ENCODE measurements at regions not wholly inside any gene's neighbourhood (a gene's known extent, or its start where the extent isn't known, plus 50 kb on each side); places are given as distances from the start of the nearest gene placed in this dataset.
A peak's percentile ranks its signal among the peaks of the same experiment; 100 is the strongest.

DNA sequence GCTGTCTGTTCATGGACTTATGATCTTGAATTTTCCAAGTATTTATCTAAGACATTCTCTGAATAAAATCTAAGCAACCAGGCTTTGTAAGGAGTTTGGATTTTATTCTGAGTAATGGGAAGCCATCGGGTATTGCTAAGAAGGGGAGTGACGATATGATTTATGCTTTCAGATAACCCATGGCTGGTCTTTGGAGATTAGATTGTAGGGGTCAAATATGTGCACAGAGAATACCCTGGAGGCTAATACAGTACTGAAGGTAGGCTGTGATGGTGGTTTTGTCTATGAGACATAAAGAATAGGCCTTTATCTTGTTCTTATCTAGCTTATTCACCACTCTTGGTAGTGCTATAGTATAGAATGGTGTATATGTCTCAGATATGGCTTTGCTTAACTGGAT, 60.0 kb upstream of the C5orf46 start:
- Histone ChIP-seq H3K27me3 (no peaks in the 10 kb centered on the region), H3K4me2 (no peak overlapping the region), H3K9me2 (replicated peaks; ENCODE audit: insufficient read depth) (no peaks in the 10 kb centered on the region), H3K27ac (no peak overlapping the region), H2AFZ (no peak overlapping the region), H4K20me1 (ENCODE audit: insufficient read depth, poor library complexity, severe bottlenecking) (no peaks in the 10 kb centered on the region), H3K79me2 (no peaks in the 10 kb centered on the region), H3K36me3 (replicated peaks; ENCODE audit: insufficient read depth, low read depth) (no peaks in the 10 kb centered on the region), H3K9me3 (ENCODE audit: low read depth) (no peaks in the 10 kb centered on the region), H3K4me3 (no peak overlapping the region), H3K4me1 (ENCODE audit: insufficient read depth) (no peaks in the 10 kb centered on the region)
- TF ChIP-seq EZH2phosphoT487 (IDR thresholded peaks at IDR 0.05; ENCODE audit: low read depth, severe bottlenecking, unreplicated experiment) = no peak
- no peak for TF ChIP-seq EZH2 (IDR thresholded peaks at IDR 0.05; ENCODE audit: borderline replicate concordance)
- TF ChIP-seq, protein P1, sequence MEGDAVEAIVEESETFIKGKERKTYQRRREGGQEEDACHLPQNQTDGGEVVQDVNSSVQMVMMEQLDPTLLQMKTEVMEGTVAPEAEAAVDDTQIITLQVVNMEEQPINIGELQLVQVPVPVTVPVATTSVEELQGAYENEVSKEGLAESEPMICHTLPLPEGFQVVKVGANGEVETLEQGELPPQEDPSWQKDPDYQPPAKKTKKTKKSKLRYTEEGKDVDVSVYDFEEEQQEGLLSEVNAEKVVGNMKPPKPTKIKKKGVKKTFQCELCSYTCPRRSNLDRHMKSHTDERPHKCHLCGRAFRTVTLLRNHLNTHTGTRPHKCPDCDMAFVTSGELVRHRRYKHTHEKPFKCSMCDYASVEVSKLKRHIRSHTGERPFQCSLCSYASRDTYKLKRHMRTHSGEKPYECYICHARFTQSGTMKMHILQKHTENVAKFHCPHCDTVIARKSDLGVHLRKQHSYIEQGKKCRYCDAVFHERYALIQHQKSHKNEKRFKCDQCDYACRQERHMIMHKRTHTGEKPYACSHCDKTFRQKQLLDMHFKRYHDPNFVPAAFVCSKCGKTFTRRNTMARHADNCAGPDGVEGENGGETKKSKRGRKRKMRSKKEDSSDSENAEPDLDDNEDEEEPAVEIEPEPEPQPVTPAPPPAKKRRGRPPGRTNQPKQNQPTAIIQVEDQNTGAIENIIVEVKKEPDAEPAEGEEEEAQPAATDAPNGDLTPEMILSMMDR (IDR thresholded peaks at IDR 0.05; ENCODE audit: poor library complexity) = no peak
- 46% methylated on average over 2 of the region's 2 CpGs for WGBS (ENCODE audit: low lambda C conversion rate, missing lambda C conversion rate)
- DNase-seq (ENCODE audit: low spot score) = no peak

DNA sequence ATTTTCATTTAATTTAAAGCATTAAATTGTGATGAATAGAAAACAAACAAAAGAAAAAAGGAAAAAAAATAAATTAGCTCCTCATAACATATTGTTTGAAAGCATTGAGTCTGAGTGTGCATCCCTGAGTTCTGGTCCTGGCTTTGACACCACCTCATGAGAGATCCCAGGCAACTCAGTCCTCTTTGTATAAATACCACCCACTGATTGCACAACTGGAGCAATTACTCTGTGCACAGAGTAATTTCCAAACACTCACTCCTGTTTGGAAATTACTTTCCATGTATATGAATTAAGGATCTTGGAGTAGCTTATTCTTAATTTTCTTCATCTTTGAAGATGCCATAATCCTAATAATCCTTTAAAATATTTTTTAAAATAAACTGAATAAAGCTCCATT, 59.4 kb upstream of the C5orf46 start:
- no peaks in the 10 kb centered on the region for H3K79me2 ChIP-seq
- H3K9me3 ChIP-seq (ENCODE audit: low read depth) = no peaks in the 10 kb centered on the region
- no peak overlapping the region for H3K27ac ChIP-seq
- peak; percentile 34 for DNase-seq (ENCODE audit: low spot score)
- H4K20me1 ChIP-seq (ENCODE audit: insufficient read depth, poor library complexity, severe bottlenecking) = no peaks in the 10 kb centered on the region
- no peak overlapping the region for H2AFZ ChIP-seq
- no peaks in the 10 kb centered on the region for H3K36me3 ChIP-seq (replicated peaks; ENCODE audit: insufficient read depth, low read depth)
- H3K4me2 ChIP-seq = no peak overlapping the region
- TF ChIP-seq EZH2phosphoT487 (IDR thresholded peaks at IDR 0.05; ENCODE audit: low read depth, severe bottlenecking, unreplicated experiment) (no peak), EZH2 (IDR thresholded peaks at IDR 0.05; ENCODE audit: borderline replicate concordance) (no peak)
- TF ChIP-seq, protein P1 (IDR thresholded peaks at IDR 0.05; ENCODE audit: poor library complexity) = no peak
- H3K27me3 ChIP-seq = no peaks in the 10 kb centered on the region
- H3K4me1 ChIP-seq (ENCODE audit: insufficient read depth) = no peaks in the 10 kb centered on the region
- H3K4me3 ChIP-seq = no peak overlapping the region
- no peaks in the 10 kb centered on the region for H3K9me2 ChIP-seq (replicated peaks; ENCODE audit: insufficient read depth)

DNA sequence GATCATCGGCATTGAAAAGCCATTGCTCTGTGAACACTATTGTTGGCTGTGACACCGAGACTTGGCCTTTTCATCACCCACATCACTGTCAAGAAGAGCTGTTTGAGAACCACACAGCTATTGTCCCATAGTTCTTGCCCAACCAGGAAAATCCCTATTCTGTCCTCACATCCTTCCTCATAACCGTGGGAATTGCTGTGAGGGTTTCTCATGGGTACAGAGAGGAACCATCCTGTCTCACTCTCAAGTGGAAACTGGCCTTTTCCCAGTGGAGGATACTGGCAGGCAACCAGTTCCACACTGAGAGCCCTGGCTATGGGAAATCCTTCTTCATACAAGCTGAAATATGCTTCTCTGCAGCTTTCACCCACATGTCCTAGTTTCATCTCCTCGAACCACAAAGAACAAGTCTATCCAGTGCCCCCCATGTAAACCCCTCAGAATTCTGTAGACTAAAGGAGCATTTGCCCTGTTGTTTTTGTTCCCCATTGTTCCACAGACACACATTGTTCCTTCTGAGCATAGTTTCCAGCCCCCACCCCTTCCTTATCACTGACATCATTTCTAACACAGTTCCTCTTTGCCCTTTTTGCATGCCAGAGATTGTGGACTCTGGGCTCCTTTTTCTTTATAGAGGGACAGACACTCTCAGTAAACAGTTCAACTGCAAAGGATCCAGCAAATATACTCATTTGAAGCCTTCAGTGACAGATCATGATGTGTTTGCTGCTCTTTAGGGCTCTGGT, 57.8 kb upstream of the C5orf46 start:
- Histone ChIP-seq H3K4me3 (no peak overlapping the region), H3K79me2 (no peaks in the 10 kb centered on the region), H3K4me1 (ENCODE audit: insufficient read depth) (no peaks in the 10 kb centered on the region), H3K27ac (peak overlapping the region; percentile 85), H3K4me2 (no peak overlapping the region), H4K20me1 (ENCODE audit: insufficient read depth, poor library complexity, severe bottlenecking) (no peaks in the 10 kb centered on the region), H2AFZ (no peak overlapping the region), H3K9me3 (ENCODE audit: low read depth) (no peaks in the 10 kb centered on the region), H3K36me3 (replicated peaks; ENCODE audit: insufficient read depth, low read depth) (no peaks in the 10 kb centered on the region), H3K9me2 (replicated peaks; ENCODE audit: insufficient read depth) (no peaks in the 10 kb centered on the region), H3K27me3 (no peaks in the 10 kb centered on the region)
- WGBS (ENCODE audit: low lambda C conversion rate, missing lambda C conversion rate) = 84% methylated on average over 4 of the region's 4 CpGs
- peak; percentile 19 for DNase-seq (ENCODE audit: low spot score)
- TF ChIP-seq EZH2phosphoT487 (IDR thresholded peaks at IDR 0.05; ENCODE audit: low read depth, severe bottlenecking, unreplicated experiment) (no peak), EZH2 (IDR thresholded peaks at IDR 0.05; ENCODE audit: borderline replicate concordance) (no peak)
- TF ChIP-seq, protein P1 (IDR thresholded peaks at IDR 0.05; ENCODE audit: poor library complexity) = no peak

All from hepatocyte (in vitro differentiated cells).